Urinary bladder (tissue), 3 donors: ENCODE measurements at regions not wholly inside any gene's neighbourhood (a gene's known extent, or its start where the extent isn't known, plus 50 kb on each side); places are given as distances from the start of the nearest gene placed in this dataset.
"Not testable (repeated sequence)": the region's sequence is repeated elsewhere in the genome, so short reads cannot be mapped to it uniquely, and the experiment has no call there.

Source experiments
- DNase-seq: peaks from one replicate; pipeline ENCODE4 v3.0.0-alpha.2; 2015; ENCODE audit errors: extremely low spot score
- H3K27ac ChIP-seq: one replicate; pipeline ENCODE4 v1.5.1; 2013; ENCODE audit warnings: low read depth, mild to moderate bottlenecking, moderate library complexity
- H3K36me3 ChIP-seq: one replicate; pipeline ENCODE4 v1.6.1; 2013; ENCODE audit warnings: mild to moderate bottlenecking, moderate library complexity; ENCODE audit not compliant: insufficient read depth
- H3K4me1 ChIP-seq: one replicate; pipeline ENCODE4 v1.6.1; 2013; ENCODE audit warnings: mild to moderate bottlenecking, moderate library complexity; ENCODE audit not compliant: insufficient read depth
- H3K4me3 ChIP-seq: one replicate; pipeline ENCODE4 v1.5.1; 2013; ENCODE audit warnings: low read depth, low read length
- WGBS: extraction: QIAGEN DNeasy Blood & Tissue Kit; methylation state at CpG from one replicate; pipeline ENCODE4 v1.1.7; 2013; 5-methylcytosine and 5-hydroxymethylcytosine counted together
- donor health status: healthy with polysubstance abuse.
- donor health status: healthy.

DNA sequence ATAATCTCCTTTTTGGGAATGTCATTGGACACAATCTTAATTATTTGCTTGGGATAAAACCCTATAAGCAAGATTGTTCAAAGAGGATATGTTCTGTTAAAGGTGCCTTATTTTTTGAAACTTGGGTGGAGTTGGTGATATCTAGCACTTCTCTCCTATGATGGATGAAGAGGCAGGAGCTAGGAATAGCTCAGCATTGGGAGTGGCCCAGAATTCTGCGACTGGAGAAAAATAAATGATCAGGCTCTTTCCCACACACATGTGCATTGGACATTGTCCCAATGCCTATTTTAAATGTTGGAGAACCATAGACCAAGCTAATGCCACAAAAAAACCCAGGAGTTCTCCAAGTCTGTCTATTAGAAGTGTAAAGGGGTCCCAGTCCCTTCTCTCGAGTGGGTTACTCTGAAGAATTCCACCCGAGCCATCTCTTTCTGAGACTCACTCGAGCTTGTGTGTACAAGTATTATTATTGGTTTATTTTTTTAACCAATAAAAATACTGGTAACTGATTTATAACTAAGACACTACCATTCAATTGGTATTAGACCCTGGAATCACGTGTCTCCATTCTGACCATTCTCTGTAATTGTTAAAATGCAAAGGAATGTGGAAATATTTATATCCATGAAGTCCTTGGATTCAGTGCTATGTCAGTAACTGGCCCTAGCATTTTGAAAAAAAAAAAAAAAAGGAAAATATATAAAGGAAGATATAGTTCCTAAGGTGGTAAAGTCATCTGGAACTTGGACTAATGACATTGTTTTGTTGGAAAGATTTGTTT lies 437.5 kb upstream of the TMEM132C start:
- Histone ChIP-seq H3K4me1 (no peaks in the 10 kb centered on the region), H3K27ac (no peak overlapping the region), H3K36me3 (no peaks in the 10 kb centered on the region), H3K4me3 (no peak overlapping the region)
- DNase-seq = no peak
- 58% methylated on average over 5 of the region's 5 CpGs for WGBS

DNA sequence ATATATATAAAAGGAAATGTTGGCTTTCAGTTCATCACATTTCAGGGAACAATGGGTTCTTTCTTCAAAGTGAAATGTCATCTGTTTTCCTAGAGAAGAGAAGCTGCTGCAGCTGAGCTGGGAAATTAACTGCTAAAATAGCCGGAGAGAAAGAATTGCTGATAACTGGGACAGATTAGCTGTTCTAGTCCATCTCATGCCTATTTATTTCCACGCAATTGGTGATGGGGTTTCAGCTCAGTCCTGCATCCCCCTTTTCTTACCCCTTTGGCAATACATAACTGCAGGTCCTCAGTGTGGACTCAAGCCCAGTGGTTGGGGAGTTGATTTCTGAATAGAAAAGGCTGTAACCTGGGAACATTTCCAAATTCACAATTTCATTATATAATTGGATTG lies 436.9 kb upstream of the TMEM132C start:
- H3K36me3 ChIP-seq = no peaks in the 10 kb centered on the region
- no peaks in the 10 kb centered on the region for H3K4me1 ChIP-seq
- no peak for DNase-seq
- H3K4me3 ChIP-seq = no peak overlapping the region
- H3K27ac ChIP-seq = no peak overlapping the region
- WGBS = 53% methylated on average over 2 of the region's 2 CpGs

GRCh38 chr12:127830730-127831129 lies 436.2 kb upstream of the TMEM132C start:
- Histone ChIP-seq H3K4me1 (no peaks in the 10 kb centered on the region), H3K36me3 (no peaks in the 10 kb centered on the region), H3K27ac (no peak overlapping the region), H3K4me3 (no peak overlapping the region)
- 86% methylated on average over 3 of the region's 3 CpGs for WGBS
- DNase-seq = no peak

- Histone ChIP-seq H3K4me1 (no peaks in the 10 kb centered on the region), H3K36me3 (no peaks in the 10 kb centered on the region), H3K4me3 (no peak overlapping the region), H3K27ac (no peak overlapping the region)
- 93% methylated on average over 3 of the region's 3 CpGs for WGBS
- no peak for DNase-seq
Observed at GRCh38 chr12:127832172-127832571, 434.8 kb upstream of the TMEM132C start.

DNA sequence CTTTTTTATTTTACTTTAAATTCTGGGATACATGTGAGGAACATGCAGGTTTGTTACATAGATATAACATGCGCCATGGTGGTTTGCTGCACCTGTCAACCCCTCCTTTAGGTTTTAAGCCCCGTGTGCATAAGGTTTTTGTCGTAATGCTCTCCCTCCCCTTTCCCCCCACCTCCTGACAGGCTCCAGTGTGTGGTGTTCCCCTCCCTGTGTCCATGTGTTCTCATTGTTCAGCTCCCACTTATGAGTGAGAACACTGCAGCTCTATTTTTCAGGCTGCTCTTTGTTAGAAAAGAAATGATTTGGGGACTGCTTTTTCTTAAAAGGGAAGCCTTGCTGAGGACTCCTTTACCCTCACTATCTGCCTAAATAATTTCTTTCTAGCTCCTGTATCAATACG lies 430.2 kb upstream of the TMEM132C start:
- 55% methylated on average over 4 of the region's 4 CpGs for WGBS
- H3K4me3 ChIP-seq, H3K36me3 ChIP-seq, H3K27ac ChIP-seq, H3K4me1 ChIP-seq, DNase-seq: not testable (repeated sequence)

DNA sequence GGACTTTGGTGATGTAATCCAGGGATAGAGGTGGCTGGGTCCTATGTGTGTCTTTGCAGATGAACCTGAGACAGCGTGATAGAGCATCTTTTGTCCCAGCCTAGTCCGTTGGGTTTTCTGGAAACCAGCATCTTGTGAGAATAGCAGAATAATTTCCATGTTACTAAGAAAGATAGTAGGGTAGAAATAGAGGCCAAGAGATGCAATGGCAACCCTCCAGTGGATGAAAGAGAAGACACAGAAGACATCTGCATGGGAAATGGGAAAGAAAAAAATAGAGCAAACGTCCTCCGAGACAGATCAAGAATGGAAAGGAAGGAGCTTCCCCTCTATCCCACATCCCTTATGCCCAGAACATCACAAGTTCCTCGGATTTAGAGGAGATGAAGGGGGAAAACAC lies 409.3 kb upstream of the TMEM132C start:
- WGBS = 76% methylated on average over 5 of the region's 5 CpGs

GRCh38 chr12:127860536-127860935 lies 406.4 kb upstream of the TMEM132C start:
- Histone ChIP-seq H3K27ac (no peak overlapping the region), H3K36me3 (no peaks in the 10 kb centered on the region), H3K4me3 (no peak overlapping the region), H3K4me1 (no peaks in the 10 kb centered on the region)
- no peak for DNase-seq
- 74% methylated on average over 6 of the region's 6 CpGs for WGBS

More for the DNA sequence above, 409.3 kb upstream of the TMEM132C start:
- Histone ChIP-seq H3K4me1 (no peaks in the 10 kb centered on the region), H3K4me3 (no peak overlapping the region), H3K36me3 (no peaks in the 10 kb centered on the region), H3K27ac (no peak overlapping the region)
- DNase-seq = no peak

- no peaks in the 10 kb centered on the region for H3K4me1 ChIP-seq
- no peak overlapping the region for H3K4me3 ChIP-seq
- H3K27ac ChIP-seq = no peak overlapping the region
- DNase-seq = no peak
- 77% methylated on average over 3 of the region's 3 CpGs for WGBS
- no peaks in the 10 kb centered on the region for H3K36me3 ChIP-seq
Observed at GRCh38 chr12:127861406-127861805, 405.6 kb upstream of the TMEM132C start.

DNA sequence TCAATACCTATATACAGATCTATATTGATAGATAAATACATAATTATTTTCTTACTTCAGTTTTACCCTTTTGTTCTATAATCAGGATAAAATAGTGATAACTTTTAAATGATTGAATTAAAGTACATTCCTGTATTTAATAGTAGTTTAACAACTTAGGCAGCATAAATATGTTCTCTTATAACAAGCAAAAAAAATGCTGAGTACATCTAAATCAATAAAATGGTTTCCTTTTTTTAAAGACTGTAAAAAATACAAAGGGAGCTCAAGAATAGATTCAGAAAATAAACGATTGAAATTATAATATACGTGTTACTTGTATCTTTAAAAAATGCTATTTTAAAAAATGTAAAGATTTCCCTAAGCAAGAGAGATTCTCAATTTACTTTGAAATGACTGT lies 393.7 kb upstream of the TMEM132C start:
- H3K36me3 ChIP-seq = no peaks in the 10 kb centered on the region
- 89% methylated on average over 2 of the region's 2 CpGs for WGBS
- no peak for DNase-seq

GRCh38 chr12:127881371-127882140 lies 385.4 kb upstream of the TMEM132C start:
- DNase-seq = no peak
- H3K36me3 ChIP-seq = no peaks in the 10 kb centered on the region
- no peak overlapping the region for H3K27ac ChIP-seq
- H3K4me3 ChIP-seq = no peak overlapping the region
- H3K4me1 ChIP-seq = no peaks in the 10 kb centered on the region
- WGBS = 60% methylated on average over 3 of the region's 3 CpGs

More for the DNA sequence above, 393.7 kb upstream of the TMEM132C start:
- H3K4me1 ChIP-seq = no peaks in the 10 kb centered on the region
- H3K4me3 ChIP-seq = no peak overlapping the region
- no peak overlapping the region for H3K27ac ChIP-seq

- 64% methylated on average over 1 of the region's 1 CpG for WGBS
- Histone ChIP-seq H3K4me1 (no peaks in the 10 kb centered on the region), H3K27ac (no peak overlapping the region), H3K4me3 (no peak overlapping the region), H3K36me3 (no peaks in the 10 kb centered on the region)
- no peak for DNase-seq
Observed at GRCh38 chr12:127883013-127883412, 384.0 kb upstream of the TMEM132C start.

GRCh38 chr12:127885954-127886750 lies 380.8 kb upstream of the TMEM132C start:
- DNase-seq = no peak
- Histone ChIP-seq H3K36me3 (no peaks in the 10 kb centered on the region), H3K27ac (no peak overlapping the region), H3K4me3 (no peak overlapping the region), H3K4me1 (no peaks in the 10 kb centered on the region)
- WGBS = 57% methylated on average over 5 of the region's 5 CpGs

DNA sequence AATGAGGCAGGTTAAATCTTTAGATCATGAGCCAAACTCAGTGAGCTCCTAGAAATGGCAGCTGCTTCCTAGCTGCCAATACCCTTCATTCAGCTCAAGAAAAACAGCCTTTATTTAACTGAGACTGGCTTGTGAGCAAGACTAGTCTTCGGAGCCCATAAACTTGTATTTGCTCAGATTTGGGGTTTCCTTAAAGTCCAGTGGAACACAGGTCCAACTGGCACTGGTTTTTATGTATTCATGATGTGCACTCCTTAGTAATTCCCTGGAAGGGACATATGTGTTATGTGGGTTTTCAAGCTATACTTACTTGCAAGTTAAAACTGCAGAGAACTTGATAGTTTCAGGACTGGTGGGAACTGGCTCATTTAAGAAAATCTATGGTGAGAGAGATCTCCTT lies 380.1 kb upstream of the TMEM132C start:
- Histone ChIP-seq H3K4me1 (no peaks in the 10 kb centered on the region), H3K4me3 (no peak overlapping the region), H3K27ac (no peak overlapping the region), H3K36me3 (no peaks in the 10 kb centered on the region)
- DNase-seq = no peak
- 76% methylated on average over 1 of the region's 1 CpG for WGBS
